ENCODE measurements at regions not wholly inside any gene's neighbourhood (a gene's known extent, or its start where the extent isn't known, plus 50 kb on each side); places are given as distances from the start of the nearest gene placed in this dataset.
A peak's percentile ranks its signal among the peaks of the same experiment; 100 is the strongest.

DNA sequence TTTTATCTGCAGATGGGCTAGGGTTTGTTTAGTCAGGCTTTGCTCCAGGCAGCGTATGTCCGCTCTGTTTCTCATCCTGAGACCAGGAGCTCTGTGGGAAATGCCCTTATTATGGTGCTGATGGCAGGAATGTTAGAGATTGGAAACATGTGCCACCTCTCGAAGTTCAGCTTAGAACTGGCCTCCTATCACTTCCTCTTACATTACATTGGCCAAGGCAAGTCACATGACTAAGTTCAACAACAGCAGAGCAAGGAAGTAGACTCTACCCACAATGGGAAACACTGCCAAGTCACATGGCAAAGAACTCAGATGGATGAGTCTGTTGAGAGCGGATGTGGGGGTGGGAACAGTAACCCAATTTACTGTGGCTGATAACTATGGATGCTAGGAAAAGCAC, 161.9 kb upstream of the WSCD2 start:
- no peak for DNase-seq
- Mint-ChIP-seq H3K27ac (no peak overlapping the region), H3K36me3 (no peaks in the 10 kb centered on the region), H3K27me3 (peaks cover 3% of the 10 kb centered on the region), H3K9me3 (no peaks in the 10 kb centered on the region), H3K4me3 (no peak overlapping the region), H3K4me1 (no peaks in the 10 kb centered on the region)
- ATAC-seq (ENCODE audit: low read depth): no peak
- POLR2A ChIA-PET: no interaction called here

DNA sequence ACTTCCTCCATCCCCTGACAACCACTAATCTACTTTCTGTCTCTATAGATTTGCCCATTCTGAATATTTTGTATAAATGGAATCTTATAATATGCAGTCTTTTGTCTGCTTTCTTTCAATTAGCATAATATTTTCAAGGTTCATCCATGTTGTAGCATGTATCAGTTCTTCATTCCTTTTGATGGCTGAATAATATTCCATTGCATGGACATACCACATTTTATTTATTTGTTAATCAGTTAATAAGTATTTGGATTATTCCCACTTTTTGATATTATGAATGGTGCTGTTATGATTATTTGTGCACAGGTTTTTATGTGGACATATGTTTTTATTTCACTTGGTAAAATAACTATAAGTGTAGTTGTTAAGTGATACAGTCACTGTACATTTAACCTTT, 155.1 kb upstream of the WSCD2 start:
- Mint-ChIP-seq H3K27ac (no peak overlapping the region), H3K4me1 (no peaks in the 10 kb centered on the region), H3K36me3 (no peaks in the 10 kb centered on the region), H3K9me3 (peaks cover 2% of the 10 kb centered on the region), H3K4me3 (no peak overlapping the region), H3K27me3 (peaks cover 3% of the 10 kb centered on the region)
- no peak for ATAC-seq (ENCODE audit: low read depth)
- DNase-seq: no peak
- POLR2A ChIA-PET: no interaction called here

DNA sequence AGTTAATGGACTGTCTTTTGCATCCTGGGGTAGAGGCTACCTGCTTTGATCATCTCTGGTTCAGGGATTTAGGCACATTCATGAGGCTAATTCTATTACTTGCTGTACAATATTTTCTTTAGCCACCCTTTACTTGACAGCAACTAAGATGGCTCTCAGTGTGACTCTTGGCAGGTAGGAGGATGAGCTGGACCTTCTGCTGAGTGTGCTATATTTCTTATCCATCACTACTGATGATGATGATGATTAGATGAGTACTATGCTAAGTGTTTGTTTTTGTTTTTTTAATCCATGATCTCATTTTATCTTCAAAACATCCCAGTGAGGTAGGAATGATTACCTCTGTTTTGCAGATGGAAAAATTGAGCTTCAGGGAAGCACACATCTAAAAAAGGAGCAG, 152.8 kb upstream of the WSCD2 start:
- Mint-ChIP-seq H3K4me3 (no peak overlapping the region), H3K27me3 (peaks cover 4% of the 10 kb centered on the region), H3K4me1 (no peaks in the 10 kb centered on the region), H3K9me3 (peaks cover 2% of the 10 kb centered on the region), H3K36me3 (no peaks in the 10 kb centered on the region), H3K27ac (no peak overlapping the region)
- DNase-seq (no peak), ATAC-seq (ENCODE audit: low read depth) (no peak)
- POLR2A ChIA-PET: no interaction called here

DNA sequence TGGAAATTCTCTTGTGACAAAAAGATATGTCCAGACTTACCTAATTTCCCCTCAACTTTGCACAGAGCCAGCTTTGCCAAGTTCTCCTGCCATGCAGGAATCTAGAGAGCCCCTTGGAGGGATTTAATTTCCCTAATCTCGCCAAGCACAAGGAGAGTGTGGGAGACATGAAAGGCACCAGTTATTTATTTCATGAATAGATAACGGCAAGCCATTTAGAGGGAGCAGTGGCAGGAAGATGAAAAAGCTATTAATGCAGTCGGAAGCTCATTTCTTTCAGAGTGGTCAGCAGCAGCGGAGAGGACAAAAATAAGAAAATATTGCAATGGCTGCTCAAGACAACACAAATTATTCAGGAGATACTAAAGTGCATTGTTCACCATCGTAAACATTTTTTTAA, 150.9 kb upstream of the WSCD2 start:
- Mint-ChIP-seq H3K4me1 (no peaks in the 10 kb centered on the region), H3K27me3 (peaks cover 6% of the 10 kb centered on the region), H3K27ac (no peak overlapping the region), H3K36me3 (no peaks in the 10 kb centered on the region), H3K4me3 (no peak overlapping the region), H3K9me3 (peaks cover 2% of the 10 kb centered on the region)
- ATAC-seq (ENCODE audit: low read depth) (no peak), DNase-seq (no peak)
- POLR2A ChIA-PET: no interaction called here

GRCh38 chr12:107978641-107979040, 150.4 kb upstream of the WSCD2 start:
- Mint-ChIP-seq H3K9me3 (peaks cover 2% of the 10 kb centered on the region), H3K36me3 (no peaks in the 10 kb centered on the region), H3K27me3 (peaks cover 7% of the 10 kb centered on the region), H3K4me3 (no peak overlapping the region), H3K4me1 (no peaks in the 10 kb centered on the region), H3K27ac (no peak overlapping the region)
- no peak for ATAC-seq (ENCODE audit: low read depth)
- DNase-seq: no peak
- POLR2A ChIA-PET: no interaction called here

DNA sequence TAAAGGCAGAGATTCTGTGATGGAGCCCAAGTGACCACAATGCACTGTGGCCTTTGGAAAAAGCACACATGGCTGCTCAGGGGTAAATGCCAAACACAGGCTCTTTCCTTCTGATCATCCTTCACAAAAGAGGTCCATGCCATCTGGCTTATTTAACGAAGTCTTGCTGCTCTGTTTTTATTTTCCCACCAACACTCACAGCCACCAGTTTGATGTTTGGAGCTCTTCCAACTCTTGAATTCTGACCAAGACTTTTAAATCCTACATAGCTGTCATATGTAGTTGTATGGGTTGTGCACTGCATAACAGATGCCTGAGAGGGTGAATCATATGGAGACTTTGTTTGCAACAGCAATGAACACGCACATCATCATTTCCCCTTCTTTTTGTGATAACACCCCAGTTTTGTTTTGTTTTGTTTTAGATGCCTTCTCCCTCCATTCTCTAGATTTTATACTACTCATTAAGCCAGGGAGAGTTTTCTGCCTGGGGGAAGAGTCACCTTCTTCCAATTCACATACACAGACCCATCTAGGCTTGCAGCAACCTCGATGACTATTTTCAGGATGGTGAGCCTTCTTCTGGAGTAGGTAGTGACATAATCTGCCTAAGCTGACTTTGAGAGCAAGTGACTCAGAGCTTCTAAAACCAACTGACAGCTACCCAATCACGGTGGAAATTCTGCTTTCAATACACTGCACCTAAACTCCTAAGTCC, 145.2 kb upstream of the WSCD2 start:
- no peaks in the 10 kb centered on the region for H3K4me1 Mint-ChIP-seq
- no peaks in the 10 kb centered on the region for H3K36me3 Mint-ChIP-seq
- H3K4me3 Mint-ChIP-seq: no peak overlapping the region
- ATAC-seq (ENCODE audit: low read depth): no peak
- no peaks in the 10 kb centered on the region for H3K9me3 Mint-ChIP-seq
- H3K27ac Mint-ChIP-seq: no peak overlapping the region
- POLR2A ChIA-PET: no interaction called here
- H3K27me3 Mint-ChIP-seq: peaks cover 7% of the 10 kb centered on the region
- no peak for DNase-seq

- Mint-ChIP-seq H3K9me3 (no peaks in the 10 kb centered on the region), H3K4me1 (peaks cover 2% of the 10 kb centered on the region), H3K36me3 (no peaks in the 10 kb centered on the region), H3K4me3 (no peak overlapping the region), H3K27ac (no peak overlapping the region), H3K27me3 (peaks cover 9% of the 10 kb centered on the region)
- DNase-seq (no peak), ATAC-seq (ENCODE audit: low read depth) (no peak)
- POLR2A ChIA-PET: no interaction called here
Observed at GRCh38 chr12:107984973-107985372, 144.1 kb upstream of the WSCD2 start.

GRCh38 chr12:107986183-107986582, 142.9 kb upstream of the WSCD2 start:
- Mint-ChIP-seq H3K27ac (no peak overlapping the region), H3K9me3 (no peaks in the 10 kb centered on the region), H3K4me1 (peaks cover 2% of the 10 kb centered on the region), H3K4me3 (no peak overlapping the region), H3K36me3 (no peaks in the 10 kb centered on the region), H3K27me3 (peaks cover 13% of the 10 kb centered on the region)
- DNase-seq: no peak
- no peak for ATAC-seq (ENCODE audit: low read depth)
- POLR2A ChIA-PET: no interaction called here

DNA sequence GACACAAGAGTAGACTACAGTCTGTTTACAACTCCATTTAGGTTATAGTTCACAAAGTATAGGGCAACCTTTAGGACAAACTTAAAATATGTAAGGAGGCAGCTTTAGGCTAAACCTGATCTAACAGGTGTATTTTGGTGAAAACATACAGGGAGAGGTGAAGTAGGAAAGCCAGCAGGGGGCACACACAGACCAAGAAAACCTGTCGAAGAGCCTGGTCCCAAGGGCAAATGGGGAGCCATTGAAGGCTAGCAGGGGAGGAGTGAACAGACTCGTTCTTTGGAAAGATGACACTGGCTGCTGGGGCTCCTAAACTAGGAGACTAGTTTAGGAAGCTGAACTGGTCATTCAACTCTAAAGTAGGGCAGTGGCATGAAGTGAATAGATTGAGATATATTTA, 138.8 kb upstream of the WSCD2 start:
- H3K4me3 Mint-ChIP-seq: no peak overlapping the region
- no peaks in the 10 kb centered on the region for H3K36me3 Mint-ChIP-seq
- POLR2A ChIA-PET: no interaction called here
- no peak for ATAC-seq (ENCODE audit: low read depth)
- no peaks in the 10 kb centered on the region for H3K9me3 Mint-ChIP-seq
- peaks cover 2% of the 10 kb centered on the region for H3K4me1 Mint-ChIP-seq
- no peak overlapping the region for H3K27ac Mint-ChIP-seq
- H3K27me3 Mint-ChIP-seq: peaks cover 18% of the 10 kb centered on the region
- peak; percentile 30 for DNase-seq

- Mint-ChIP-seq H3K4me3 (no peak overlapping the region), H3K9me3 (no peaks in the 10 kb centered on the region), H3K27ac (no peak overlapping the region), H3K36me3 (no peaks in the 10 kb centered on the region), H3K27me3 (peaks cover 22% of the 10 kb centered on the region), H3K4me1 (peaks cover 2% of the 10 kb centered on the region)
- ATAC-seq (ENCODE audit: low read depth) (no peak), DNase-seq (no peak)
- POLR2A ChIA-PET: no interaction called here
Observed at GRCh38 chr12:107992029-107992428, 137.1 kb upstream of the WSCD2 start.

GRCh38 chr12:107992870-107993451, 136.1 kb upstream of the WSCD2 start:
- no peak for DNase-seq
- no peaks in the 10 kb centered on the region for H3K9me3 Mint-ChIP-seq
- H3K27ac Mint-ChIP-seq: no peak overlapping the region
- POLR2A ChIA-PET: no interaction called here
- H3K27me3 Mint-ChIP-seq: peaks cover 24% of the 10 kb centered on the region
- no peaks in the 10 kb centered on the region for H3K36me3 Mint-ChIP-seq
- no peak overlapping the region for H3K4me3 Mint-ChIP-seq
- H3K4me1 Mint-ChIP-seq: peaks cover 2% of the 10 kb centered on the region
- ATAC-seq (ENCODE audit: low read depth): no peak

DNA sequence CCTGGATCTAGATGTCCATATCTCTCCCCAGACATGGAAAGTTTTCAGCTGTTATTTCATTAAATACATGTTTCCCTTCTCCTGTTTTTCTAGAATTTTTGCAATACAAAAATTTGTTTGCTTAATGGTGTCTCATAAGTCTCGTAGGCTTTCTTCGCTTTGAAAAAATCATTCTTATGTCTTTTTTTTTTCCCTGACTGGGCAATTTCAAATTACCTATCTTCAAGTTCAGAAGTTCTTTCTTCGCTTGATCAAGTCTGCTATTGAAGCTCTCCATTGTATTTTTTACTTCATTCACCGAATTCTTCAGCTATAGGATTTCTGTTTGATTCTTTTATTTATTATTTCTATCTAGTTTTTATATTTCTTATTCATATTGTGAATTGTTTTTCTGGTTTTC, 130.2 kb upstream of the WSCD2 start:
- Mint-ChIP-seq H3K36me3 (no peaks in the 10 kb centered on the region), H3K4me3 (no peak overlapping the region), H3K27ac (no peak overlapping the region), H3K4me1 (no peaks in the 10 kb centered on the region), H3K27me3 (peaks cover 15% of the 10 kb centered on the region), H3K9me3 (no peaks in the 10 kb centered on the region)
- ATAC-seq (ENCODE audit: low read depth) (no peak), DNase-seq (no peak)
- POLR2A ChIA-PET: no interaction called here

DNA sequence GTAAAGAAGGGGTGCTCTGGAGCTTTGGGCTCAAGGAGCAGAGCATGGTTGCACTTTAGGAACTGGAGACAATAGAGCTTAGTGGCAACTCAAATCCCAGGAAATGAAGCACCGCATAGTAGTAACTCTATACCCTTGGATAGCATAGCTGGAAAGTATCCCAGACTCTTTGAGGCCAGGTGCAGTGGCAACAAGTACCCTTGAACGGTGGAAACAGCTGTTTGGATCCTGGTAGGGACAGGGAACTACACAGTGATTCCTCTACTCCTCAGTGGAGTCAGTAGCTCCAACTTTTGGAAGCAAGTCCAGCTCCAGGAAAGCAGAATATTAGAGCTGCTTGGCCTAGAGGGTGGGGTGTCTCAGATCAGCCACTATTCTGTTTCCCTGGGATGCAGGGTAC, 129.0 kb upstream of the WSCD2 start:
- DNase-seq: no peak
- no peak for ATAC-seq (ENCODE audit: low read depth)
- H3K9me3 Mint-ChIP-seq: no peaks in the 10 kb centered on the region
- H3K4me1 Mint-ChIP-seq: no peaks in the 10 kb centered on the region
- no peak overlapping the region for H3K27ac Mint-ChIP-seq
- no peak overlapping the region for H3K4me3 Mint-ChIP-seq
- H3K27me3 Mint-ChIP-seq: peaks cover 8% of the 10 kb centered on the region
- POLR2A ChIA-PET: no interaction called here
- H3K36me3 Mint-ChIP-seq: no peaks in the 10 kb centered on the region

DNA sequence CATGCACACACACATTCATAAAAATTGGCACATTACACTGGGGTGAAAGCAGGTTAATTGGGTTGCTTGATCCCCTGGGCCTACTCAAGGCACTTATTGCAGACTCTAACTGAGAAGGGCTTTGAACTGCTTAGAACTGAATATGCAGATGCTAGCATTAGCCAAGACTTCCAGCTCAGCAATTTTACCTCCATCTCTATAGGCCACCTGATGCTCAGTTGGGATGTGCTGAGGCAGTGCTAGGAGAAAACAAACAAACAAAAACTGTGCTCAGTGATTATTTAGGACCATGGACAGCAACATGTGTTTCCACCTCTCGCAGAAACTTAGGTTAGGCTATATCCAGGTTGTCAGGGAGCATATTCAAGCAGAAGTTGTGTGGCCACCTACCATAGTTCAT, 124.8 kb upstream of the WSCD2 start:
- POLR2A ChIA-PET: no interaction called here
- H3K27me3 Mint-ChIP-seq: no peaks in the 10 kb centered on the region
- no peak overlapping the region for H3K27ac Mint-ChIP-seq
- no peaks in the 10 kb centered on the region for H3K36me3 Mint-ChIP-seq
- DNase-seq (no peak), ATAC-seq (ENCODE audit: low read depth) (no peak)
- H3K4me1 Mint-ChIP-seq: no peaks in the 10 kb centered on the region
- H3K4me3 Mint-ChIP-seq: no peak overlapping the region
- no peaks in the 10 kb centered on the region for H3K9me3 Mint-ChIP-seq

Measured in activated naive CD8-positive, alpha-beta T cell treated with anti-CD3 and anti-CD28 coated beads, Interleukin-2, amount 10 ng/mL, durations not matched to agents 7 days and 5 days (primary cell).